Natural killer cell (primary cell): ENCODE measurements at regions not wholly inside any gene's neighbourhood (a gene's known extent, or its start where the extent isn't known, plus 50 kb on each side); places are given as distances from the start of the nearest gene placed in this dataset.

ENCODE experiments used
- ATAC-seq, 3 donors: fragments of 150-1000 bp in 2 of 3; fragments of 200-7000 bp in 1 of 3; cut with Tn5 transposase; 1 replicate in 1 of 3; 2 replicates in 2 of 3; pipeline ENCODE4 v1.10.0; 2021; ENCODE audit warnings: mild to moderate bottlenecking in 2 of 3, moderate library complexity in 2 of 3
- DNase-seq, 2 donors: peaks; one replicate each; pipeline versions ENCODE4 v3.0.0 to v3.0.0-alpha.2; 2013 to 2021; ENCODE audit warnings: mixed read lengths in 1 of 2
- H3K27ac ChIP-seq: one replicate; pipeline ENCODE4 v1.5.1; 2013; ENCODE audit warnings: mild to moderate bottlenecking, low read length
- H3K27me3 ChIP-seq: one replicate; pipeline ENCODE4 v1.6.1; 2013; ENCODE audit warnings: low read length; ENCODE audit not compliant: control insufficient read depth, insufficient read depth
- H3K36me3 ChIP-seq: one replicate; pipeline ENCODE4 v1.6.1; 2013; ENCODE audit warnings: low read length; ENCODE audit not compliant: control insufficient read depth, insufficient read depth
- H3K4me1 ChIP-seq: one replicate; pipeline ENCODE4 v1.6.1; 2013; ENCODE audit warnings: low read length; ENCODE audit not compliant: control insufficient read depth, insufficient read depth
- H3K4me3 ChIP-seq: one replicate; pipeline ENCODE4 v1.5.1; 2013; ENCODE audit warnings: low read length
- H3K9me3 ChIP-seq: one replicate; pipeline ENCODE4 v1.6.1; 2013; ENCODE audit warnings: low read length; ENCODE audit not compliant: control insufficient read depth, insufficient read depth
- H3K27ac Mint-ChIP-seq, 2 donors: one replicate each; pipeline ENCODE4 v1.8.0; 2022; ENCODE audit warnings: mild to moderate bottlenecking in 2 of 2, mixed read lengths in 2 of 2, moderate library complexity in 1 of 2
- H3K27me3 Mint-ChIP-seq, 2 donors: one replicate each; pipeline ENCODE4 v1.8.0; 2022; ENCODE audit warnings: low read depth in 2 of 2, mixed read lengths in 2 of 2
- H3K36me3 Mint-ChIP-seq: one replicate; pipeline ENCODE4 v1.8.0; 2022; ENCODE audit warnings: mixed read lengths
- H3K4me1 Mint-ChIP-seq, 2 donors: one replicate each; pipeline ENCODE4 v1.8.0; 2022; ENCODE audit warnings: mixed read lengths in 2 of 2
- H3K4me3 Mint-ChIP-seq: one replicate; pipeline ENCODE4 v1.8.0; 2022; ENCODE audit warnings: mild to moderate bottlenecking, moderate library complexity, mixed read lengths
- H3K9me3 Mint-ChIP-seq, 2 donors: one replicate each; pipeline ENCODE4 v1.8.0; 2022; ENCODE audit warnings: mixed read lengths in 2 of 2
- WGBS: methylation state at CpG from one replicate; pipeline ENCODE4 v1.1.7; 2013; ENCODE audit warnings: missing lambda C conversion rate; ENCODE audit not compliant: insufficient coverage; 5-methylcytosine and 5-hydroxymethylcytosine counted together
- intact Hi-C: fragments of 100-400 bp; cut with micrococcal nuclease; formaldehyde crosslinking; loops from one replicate; pipeline ENCODE4 v1.14.2; 2022
- TF ChIP-seq, protein P1 (sequence below): fragments of 200-600 bp; IDR thresholded peaks from one replicate; pipeline ENCODE4 v1.8.0; 2022; ENCODE audit warnings: antibody characterized with exemption

DNA sequence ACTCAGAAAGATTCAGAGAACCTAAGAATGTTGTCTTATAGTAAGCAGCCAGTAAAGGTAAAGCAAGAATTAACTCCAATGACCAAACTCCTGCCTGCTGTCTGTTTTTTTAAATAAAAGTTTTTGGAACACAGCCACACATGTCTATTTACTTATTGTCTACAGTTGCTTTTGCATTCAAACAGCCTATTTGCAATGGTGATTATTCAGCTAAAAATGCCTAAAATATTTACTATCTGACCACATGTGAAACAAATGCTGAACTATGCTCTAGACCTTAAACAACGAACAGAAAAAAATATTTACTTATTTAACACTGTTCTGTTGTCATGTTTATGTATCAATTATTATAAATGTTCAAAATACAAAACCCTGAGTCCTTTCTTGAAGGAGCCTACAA is 1246.6 kb downstream of the FAM181B start:
- Mint-ChIP-seq H3K4me3 (no peak overlapping the region), H3K9me3 (peaks cover 2 to 3% of the 10 kb centered on the region in 2 donors), H3K27me3 (no peaks in the 10 kb centered on the region), H3K4me1 (no peaks in the 10 kb centered on the region), H3K27ac (no peak overlapping the region), H3K36me3 (no peaks in the 10 kb centered on the region)
- WGBS = no CpG with 5 or more reads among the region's 1 CpG
- no peaks in the 10 kb centered on the region for H3K27me3 ChIP-seq
- H3K27ac ChIP-seq = no peak overlapping the region
- H3K9me3 ChIP-seq = no peaks in the 10 kb centered on the region
- no peak overlapping the region for H3K4me3 ChIP-seq
- intact Hi-C loops = no loop called here
- DNase-seq (no peak), ATAC-seq (no peak)
- no peaks in the 10 kb centered on the region for H3K4me1 ChIP-seq
- H3K36me3 ChIP-seq = no peaks in the 10 kb centered on the region
- TF ChIP-seq, protein P1, sequence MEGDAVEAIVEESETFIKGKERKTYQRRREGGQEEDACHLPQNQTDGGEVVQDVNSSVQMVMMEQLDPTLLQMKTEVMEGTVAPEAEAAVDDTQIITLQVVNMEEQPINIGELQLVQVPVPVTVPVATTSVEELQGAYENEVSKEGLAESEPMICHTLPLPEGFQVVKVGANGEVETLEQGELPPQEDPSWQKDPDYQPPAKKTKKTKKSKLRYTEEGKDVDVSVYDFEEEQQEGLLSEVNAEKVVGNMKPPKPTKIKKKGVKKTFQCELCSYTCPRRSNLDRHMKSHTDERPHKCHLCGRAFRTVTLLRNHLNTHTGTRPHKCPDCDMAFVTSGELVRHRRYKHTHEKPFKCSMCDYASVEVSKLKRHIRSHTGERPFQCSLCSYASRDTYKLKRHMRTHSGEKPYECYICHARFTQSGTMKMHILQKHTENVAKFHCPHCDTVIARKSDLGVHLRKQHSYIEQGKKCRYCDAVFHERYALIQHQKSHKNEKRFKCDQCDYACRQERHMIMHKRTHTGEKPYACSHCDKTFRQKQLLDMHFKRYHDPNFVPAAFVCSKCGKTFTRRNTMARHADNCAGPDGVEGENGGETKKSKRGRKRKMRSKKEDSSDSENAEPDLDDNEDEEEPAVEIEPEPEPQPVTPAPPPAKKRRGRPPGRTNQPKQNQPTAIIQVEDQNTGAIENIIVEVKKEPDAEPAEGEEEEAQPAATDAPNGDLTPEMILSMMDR = no peak

DNA sequence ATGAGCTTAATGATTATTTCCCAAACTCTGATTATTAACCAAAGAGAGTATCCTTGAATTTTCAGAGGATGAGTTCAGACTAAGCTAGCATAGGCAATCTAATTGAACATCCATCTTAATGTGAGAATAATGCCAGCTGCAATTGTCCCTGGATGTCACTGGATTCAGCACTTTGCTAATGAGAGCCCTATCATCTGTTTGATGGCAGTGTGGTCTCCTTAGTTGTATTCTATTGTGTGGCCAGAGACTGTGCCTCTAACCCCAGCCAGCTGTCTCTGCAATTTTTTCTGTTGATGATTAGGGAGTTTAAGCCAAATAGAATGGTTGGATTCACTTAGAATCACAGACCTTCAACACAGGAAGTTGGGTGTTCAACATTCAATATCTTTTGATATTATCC is 1249.5 kb downstream of the FAM181B start:
- Histone ChIP-seq H3K27me3 (no peaks in the 10 kb centered on the region), H3K27ac (no peak overlapping the region), H3K36me3 (no peaks in the 10 kb centered on the region), H3K4me1 (no peaks in the 10 kb centered on the region), H3K4me3 (no peak overlapping the region), H3K9me3 (no peaks in the 10 kb centered on the region)
- DNase-seq (no peak), ATAC-seq (no peak)
- H3K36me3 Mint-ChIP-seq = no peaks in the 10 kb centered on the region
- intact Hi-C loops = no loop called here
- TF ChIP-seq, protein P1 = no peak
- no peak overlapping the region for H3K4me3 Mint-ChIP-seq
- H3K9me3 Mint-ChIP-seq = peaks cover 5 to 7% of the 10 kb centered on the region in 2 donors
- H3K4me1 Mint-ChIP-seq = no peaks in the 10 kb centered on the region
- H3K27me3 Mint-ChIP-seq = no peaks in the 10 kb centered on the region
- no peak overlapping the region for H3K27ac Mint-ChIP-seq

DNA sequence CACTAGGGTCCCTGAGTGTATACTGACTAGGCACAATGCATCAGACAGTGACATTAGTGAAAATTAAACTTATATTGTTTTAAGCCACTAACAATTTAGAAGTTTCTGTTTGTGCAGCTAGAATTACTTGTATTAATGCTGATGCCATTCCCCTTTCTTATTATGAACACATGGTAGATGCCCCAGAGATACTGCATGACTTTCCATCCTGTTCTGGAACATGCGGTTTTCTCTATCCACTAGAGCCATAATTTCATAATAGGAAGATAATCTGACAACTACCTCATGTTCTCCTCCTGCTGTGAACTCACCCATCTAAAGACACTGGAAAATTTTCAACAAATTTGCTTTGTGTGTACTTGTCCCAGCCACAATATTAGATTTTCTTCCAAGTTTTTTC is 1256.4 kb downstream of the FAM181B start:
- DNase-seq = no peak
- Histone ChIP-seq H3K4me1 (no peaks in the 10 kb centered on the region), H3K4me3 (no peak overlapping the region), H3K27ac (no peak overlapping the region), H3K9me3 (no peaks in the 10 kb centered on the region), H3K27me3 (no peaks in the 10 kb centered on the region), H3K36me3 (no peaks in the 10 kb centered on the region)
- no peaks in the 10 kb centered on the region for H3K27me3 Mint-ChIP-seq
- peaks cover 4 to 8% of the 10 kb centered on the region in 2 donors for H3K9me3 Mint-ChIP-seq
- 83% methylated on average over 1 of the region's 1 CpG for WGBS
- no peak overlapping the region for H3K27ac Mint-ChIP-seq
- no peaks in the 10 kb centered on the region for H3K4me1 Mint-ChIP-seq
- H3K36me3 Mint-ChIP-seq = no peaks in the 10 kb centered on the region
- intact Hi-C loops = no loop called here
- no peak overlapping the region for H3K4me3 Mint-ChIP-seq
- ATAC-seq = no peak
- TF ChIP-seq, protein P1 = no peak

DNA sequence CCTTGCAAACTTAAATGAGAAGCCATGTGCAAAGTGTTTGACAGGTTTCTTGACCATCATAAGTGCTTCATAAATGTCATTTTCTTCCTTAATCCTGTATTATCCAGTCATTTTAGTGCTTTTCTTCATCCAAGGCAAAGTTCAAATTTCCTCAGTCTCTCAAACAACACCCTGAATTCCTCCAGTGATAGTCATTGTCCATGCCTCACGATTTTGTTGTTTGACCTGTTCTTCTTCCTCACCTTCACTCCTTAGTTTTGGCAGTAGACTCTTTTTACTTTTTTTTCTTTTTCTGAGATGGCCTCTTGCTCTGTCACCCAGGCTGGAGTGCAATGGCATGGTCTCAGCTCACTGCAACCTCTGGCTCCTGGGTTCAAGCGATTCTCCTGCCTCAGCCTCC is 1257.3 kb downstream of the FAM181B start:
- Mint-ChIP-seq H3K36me3 (no peaks in the 10 kb centered on the region), H3K4me3 (no peak overlapping the region), H3K4me1 (no peaks in the 10 kb centered on the region), H3K27me3 (no peaks in the 10 kb centered on the region), H3K9me3 (peaks cover 3 to 8% of the 10 kb centered on the region in 2 donors), H3K27ac (no peak overlapping the region)
- no peaks in the 10 kb centered on the region for H3K9me3 ChIP-seq
- intact Hi-C loops = no loop called here
- H3K27me3 ChIP-seq = no peaks in the 10 kb centered on the region
- DNase-seq (no peak), ATAC-seq (no peak)
- WGBS = 90% methylated on average over 2 of the region's 2 CpGs
- TF ChIP-seq, protein P1 = no peak
- no peaks in the 10 kb centered on the region for H3K36me3 ChIP-seq
- no peak overlapping the region for H3K27ac ChIP-seq
- no peak overlapping the region for H3K4me3 ChIP-seq
- no peaks in the 10 kb centered on the region for H3K4me1 ChIP-seq
